Kidney glomerular epithelial cell (primary cell): ENCODE measurements at regions not wholly inside any gene's neighbourhood (a gene's known extent, or its start where the extent isn't known, plus 50 kb on each side); places are given as distances from the start of the nearest gene placed in this dataset.

Experiments used
- DNase-seq: peaks from one replicate; lab custom pipeline; 2025; lab: John Stamatoyannopoulos, UW

GRCh38 chr18:41829647-41830516 lies 125.2 kb upstream of the PIK3C3 start:
- DNase-seq, result no peak

- DNase-seq, result peak; percentile 27
Measured at GRCh38 chr18:41828137-41828536, 126.9 kb upstream of the PIK3C3 start.

GRCh38 chr18:41820784-41821183 lies 134.2 kb upstream of the PIK3C3 start:
- DNase-seq, result no peak

- no peak for DNase-seq
Measured at GRCh38 chr18:41818381-41819355, 136.4 kb upstream of the PIK3C3 start.

GRCh38 chr18:41814651-41815050 lies 140.4 kb upstream of the PIK3C3 start:
- DNase-seq, result no peak

GRCh38 chr18:41809652-41810051 lies 145.4 kb upstream of the PIK3C3 start:
- DNase-seq, result no peak

GRCh38 chr18:41805341-41805740 lies 149.7 kb upstream of the PIK3C3 start:
- no peak for DNase-seq

GRCh38 chr18:41798879-41799278 lies 156.2 kb upstream of the PIK3C3 start:
- no peak for DNase-seq

- DNase-seq, result no peak
Measured at GRCh38 chr18:41790687-41791086, 164.3 kb upstream of the PIK3C3 start.

GRCh38 chr18:41789001-41789400 lies 166.0 kb upstream of the PIK3C3 start:
- DNase-seq, result no peak

GRCh38 chr18:41783879-41784278 lies 171.2 kb upstream of the PIK3C3 start:
- DNase-seq, result no peak

- DNase-seq, result no peak
Measured at GRCh38 chr18:41783065-41783818, 171.8 kb upstream of the PIK3C3 start.

GRCh38 chr18:41771973-41772372 lies 183.1 kb upstream of the PIK3C3 start:
- DNase-seq, result no peak

- no peak for DNase-seq
Measured at GRCh38 chr18:41769265-41769664, 185.8 kb upstream of the PIK3C3 start.

- no peak for DNase-seq
Measured at GRCh38 chr18:41768467-41768866, 186.6 kb upstream of the PIK3C3 start.

- DNase-seq, result peak; percentile 66
Measured at GRCh38 chr18:41767960-41768359, 187.1 kb upstream of the PIK3C3 start.

- no peak for DNase-seq
Measured at GRCh38 chr18:41765460-41765859, 189.6 kb upstream of the PIK3C3 start.

GRCh38 chr18:41763361-41763760 lies 191.7 kb upstream of the PIK3C3 start:
- no peak for DNase-seq

- DNase-seq, result peak; percentile 82
Measured at GRCh38 chr18:41761333-41762018, 193.6 kb upstream of the PIK3C3 start.

- DNase-seq, result no peak
Measured at GRCh38 chr18:41758534-41758933, 196.5 kb upstream of the PIK3C3 start.

GRCh38 chr18:41756141-41756540 lies 198.9 kb upstream of the PIK3C3 start:
- DNase-seq, result no peak
